Gastrocnemius medialis (tissue), 4 donors: ENCODE measurements at regions not wholly inside any gene's neighbourhood (a gene's known extent, or its start where the extent isn't known, plus 50 kb on each side); places are given as distances from the start of the nearest gene placed in this dataset.

Experiments
- CTCF ChIP-seq, 5 experiments: fragments of 450-650 bp in 3 of 5; fragments of 200-600 bp in 2 of 5; sonication (generic) in 2 of 5; IDR thresholded peaks in 4 of 5; conservative IDR thresholded peaks in 1 of 5; 1 replicate in 4 of 5; 2 replicates in 1 of 5; pipeline ENCODE4 v1.5.1; 2016 to 2019; ENCODE audit warnings: antibody characterized with exemption in 5 of 5, mild to moderate bottlenecking in 3 of 5, moderate library complexity in 3 of 5
- POLR2A ChIP-seq, 2 donors: fragments of 450-650 bp; IDR thresholded peaks; one replicate each; pipeline ENCODE4 v1.6.1; 2017; ENCODE audit warnings: antibody characterized with exemption in 2 of 2, mild to moderate bottlenecking in 2 of 2, moderate library complexity in 2 of 2

- TF ChIP-seq CTCF (IDR thresholded peaks at IDR 0.05 in 4 of 5, conservative IDR thresholded peaks at IDR 0.05 in 1 of 5) (no peak), POLR2A (IDR thresholded peaks at IDR 0.05) (no peak)
Observed at GRCh38 chr9:121564504-121565260, 65.0 kb upstream of the GGTA1 start.
